Thyroid gland (tissue), 4 donors: ENCODE measurements at regions not wholly inside any gene's neighbourhood (a gene's known extent, or its start where the extent isn't known, plus 50 kb on each side); places are given as distances from the start of the nearest gene placed in this dataset. TPM values are rescaled to one million over a fixed set of nuclear protein-coding genes. Genes with fewer than 3 reads are reported as not detected.

Experiments used
- DNase-seq, 2 donors: peaks; one replicate each; pipeline ENCODE4 v3.0.0-alpha.2; 2019
- H3K27ac ChIP-seq, 3 donors: fragments of 200-600 bp; sonication (generic); 1 replicate in 2 of 3; 2 replicates in 1 of 3; pipeline ENCODE4 v1.5.1; 2016 to 2019; ENCODE audit warnings: mild to moderate bottlenecking in 1 of 3, moderate library complexity in 1 of 3
- H3K27me3 ChIP-seq: fragments of 200-600 bp; sonication (generic); one replicate; pipeline ENCODE4 v1.5.1; 2019
- H3K36me3 ChIP-seq, 2 donors: fragments of 200-600 bp; sonication (generic); one replicate each; pipeline ENCODE4 v1.5.1; 2016 to 2019
- H3K4me1 ChIP-seq, 2 donors: fragments of 200-600 bp; sonication (generic); one replicate each; pipeline ENCODE4 v1.5.1; 2017 to 2019
- H3K4me3 ChIP-seq, 3 donors: fragments of 200-600 bp; sonication (generic); replicated peaks in 1 of 3; 1 replicate in 2 of 3; 2 replicates in 1 of 3; pipeline ENCODE4 v1.5.1; 2016; ENCODE audit warnings: mild to moderate bottlenecking in 1 of 3
- H3K9me3 ChIP-seq: fragments of 200-600 bp; sonication (generic); one replicate; pipeline ENCODE4 v1.5.1; 2017
- CTCF ChIP-seq, 6 experiments: fragments of 200-600 bp in 3 of 6; fragments of 450-650 bp in 3 of 6; sonication (generic) in 3 of 6; IDR thresholded peaks; one replicate each; pipeline ENCODE4 v1.5.1; 2016 to 2019; ENCODE audit warnings: antibody characterized with exemption in 6 of 6, mild to moderate bottlenecking in 2 of 6, inconsistent platforms in 1 of 6, moderate library complexity in 1 of 6
- POLR2A ChIP-seq, 2 donors: fragments of 450-650 bp; IDR thresholded peaks; one replicate each; pipeline ENCODE4 v1.6.1; 2017; ENCODE audit warnings: antibody characterized with exemption in 2 of 2, mild to moderate bottlenecking in 2 of 2, moderate library complexity in 1 of 2
- WGBS, 2 donors: methylation state at CpG; one replicate each; pipeline ENCODE4 v1.1.5; 2017; 5-methylcytosine and 5-hydroxymethylcytosine counted together
- intact Hi-C: fragments of 100-400 bp; cut with DNase I; formaldehyde crosslinking; loops from one replicate; pipeline ENCODE4 v1.15.1; 2023
- small RNA-seq: library from RNA; depleted of rRNA; stranded (forward); fragments of <200 nt; gene quantifications from one replicate; pipeline ENCODE3, GENCODE V24; 2016

GRCh38 chrX:124280294-124280902, 52.1 kb upstream of the TEX13D start:
- TF ChIP-seq POLR2A (IDR thresholded peaks at IDR 0.05), result no peak
- no peak for TF ChIP-seq CTCF (IDR thresholded peaks at IDR 0.05)
- no peaks in the 10 kb centered on the region for H3K4me1 ChIP-seq
- WGBS, 2 donors, result 85 to 87% methylated on average over 8 of the region's 8 CpGs
- no peaks in the 10 kb centered on the region for H3K27me3 ChIP-seq
- no peak overlapping the region for H3K27ac ChIP-seq
- intact Hi-C loops, result no loop called here
- H3K9me3 ChIP-seq, result no peaks in the 10 kb centered on the region
- no peak for DNase-seq
- H3K36me3 ChIP-seq, result no peaks in the 10 kb centered on the region
- no peak overlapping the region for H3K4me3 ChIP-seq

- intact Hi-C loops, result no loop called here
- no peaks in the 10 kb centered on the region for H3K27me3 ChIP-seq
- H3K4me3 ChIP-seq, result no peak overlapping the region
- H3K27ac ChIP-seq, result no peak overlapping the region
- no peaks in the 10 kb centered on the region for H3K4me1 ChIP-seq
- no peak for TF ChIP-seq POLR2A (IDR thresholded peaks at IDR 0.05)
- no peak for DNase-seq
- H3K36me3 ChIP-seq, result no peaks in the 10 kb centered on the region
- WGBS, 2 donors, result 85 to 89% methylated on average over 2 of the region's 2 CpGs
- no peaks in the 10 kb centered on the region for H3K9me3 ChIP-seq
Measured at GRCh38 chrX:124282580-124282979, 49.9 kb upstream of the TEX13D start.

Small RNA genes in the stretch of these regions (small RNA-seq; reads per million reads assigned to genes)
- not detected for gene RF00561
